ENCODE measurements at regions not wholly inside any gene's neighbourhood (a gene's known extent, or its start where the extent isn't known, plus 50 kb on each side); places are given as distances from the start of the nearest gene placed in this dataset.

GRCh38 chr15:81612631-81613030 lies 238.6 kb upstream of the TMC3 start:
- TF ChIP-seq GATA2 (IDR thresholded peaks at IDR 0.05; ENCODE audit: low read depth, low read length): no peak
- TF ChIP-seq GATA3 (IDR thresholded peaks at IDR 0.05; ENCODE audit: low read depth, low read length): no peak

All from SH-SY5Y (cell line).